ENCODE measurements at regions not wholly inside any gene's neighbourhood (a gene's known extent, or its start where the extent isn't known, plus 50 kb on each side); places are given as distances from the start of the nearest gene placed in this dataset.
A peak's percentile ranks its signal among the peaks of the same experiment; 100 is the strongest.

- H3K23ac ChIP-seq (ENCODE audit: low read length): no peak overlapping the region
- no peaks in the 10 kb centered on the region for H3K27me3 ChIP-seq (ENCODE audit: insufficient read depth, low read length, poor library complexity)
- no peak overlapping the region for H2AK5ac ChIP-seq (ENCODE audit: low read length)
- H3K79me2 ChIP-seq (ENCODE audit: control insufficient read depth, insufficient read depth, low read length): no peaks in the 10 kb centered on the region
- no peak overlapping the region for H3K4ac ChIP-seq (ENCODE audit: low read depth, low read length)
- no peak overlapping the region for H4K8ac ChIP-seq (ENCODE audit: low read depth, low read length)
- no peak for DNase-seq
- no peak overlapping the region for H3K18ac ChIP-seq (ENCODE audit: low read length)
- H2BK120ac ChIP-seq (ENCODE audit: low read depth, low read length): no peak overlapping the region
- no peaks in the 10 kb centered on the region for H3K79me1 ChIP-seq (ENCODE audit: low read length)
- no peak overlapping the region for H2BK5ac ChIP-seq (ENCODE audit: low read length)
- no peak overlapping the region for H3K9ac ChIP-seq (ENCODE audit: low read length)
- no peak overlapping the region for H3K56ac ChIP-seq (ENCODE audit: low read length)
- H3K4me1 ChIP-seq (ENCODE audit: control insufficient read depth, low read depth, low read length): no peaks in the 10 kb centered on the region
- H4K5ac ChIP-seq (ENCODE audit: low read length): no peak overlapping the region
- H3K4me2 ChIP-seq (ENCODE audit: low read length): no peak overlapping the region
- no peak overlapping the region for H3K27ac ChIP-seq (ENCODE audit: low read depth, low read length)
- WGBS (ENCODE audit: extremely low coverage, insufficient coverage, low lambda C conversion rate): no CpG with 5 or more reads among the region's 3 CpGs
- H3K36me3 ChIP-seq (ENCODE audit: control insufficient read depth, insufficient read depth, low read length): no peaks in the 10 kb centered on the region
- H3K4me3 ChIP-seq (ENCODE audit: low read length): no peak overlapping the region
- no peak overlapping the region for H2BK15ac ChIP-seq (replicated peaks; ENCODE audit: low read depth)
These were observed 511.9 kb upstream of the KLF12 start for GRCh38 chr13:74646091-74646490.

- Histone ChIP-seq H3K27me3 (ENCODE audit: insufficient read depth, low read length, poor library complexity) (no peaks in the 10 kb centered on the region), H3K4me1 (ENCODE audit: control insufficient read depth, low read depth, low read length) (no peaks in the 10 kb centered on the region), H3K4me2 (ENCODE audit: low read length) (no peak overlapping the region), H3K23ac (ENCODE audit: low read length) (no peak overlapping the region), H2BK15ac (replicated peaks; ENCODE audit: low read depth) (no peak overlapping the region), H3K27ac (ENCODE audit: low read depth, low read length) (no peak overlapping the region), H2BK5ac (ENCODE audit: low read length) (no peak overlapping the region), H2BK120ac (ENCODE audit: low read depth, low read length) (no peak overlapping the region), H4K5ac (ENCODE audit: low read length) (no peak overlapping the region), H3K4ac (ENCODE audit: low read depth, low read length) (no peak overlapping the region), H3K4me3 (ENCODE audit: low read length) (no peak overlapping the region), H3K56ac (ENCODE audit: low read length) (no peak overlapping the region), H3K79me1 (ENCODE audit: low read length) (no peaks in the 10 kb centered on the region), H3K9ac (ENCODE audit: low read length) (no peak overlapping the region), H3K36me3 (ENCODE audit: control insufficient read depth, insufficient read depth, low read length) (no peaks in the 10 kb centered on the region), H2AK5ac (ENCODE audit: low read length) (no peak overlapping the region), H3K79me2 (ENCODE audit: control insufficient read depth, insufficient read depth, low read length) (no peaks in the 10 kb centered on the region), H3K18ac (ENCODE audit: low read length) (no peak overlapping the region), H4K8ac (ENCODE audit: low read depth, low read length) (no peak overlapping the region)
- DNase-seq: no peak
These were observed 511.4 kb upstream of the KLF12 start for GRCh38 chr13:74645586-74645985.

GRCh38 chr13:74644229-74644628, 510.0 kb upstream of the KLF12 start:
- DNase-seq: peak; percentile 6
- Histone ChIP-seq H3K4me3 (ENCODE audit: low read length) (no peak overlapping the region), H3K27me3 (ENCODE audit: insufficient read depth, low read length, poor library complexity) (no peaks in the 10 kb centered on the region), H4K8ac (ENCODE audit: low read depth, low read length) (no peak overlapping the region), H3K36me3 (ENCODE audit: control insufficient read depth, insufficient read depth, low read length) (no peaks in the 10 kb centered on the region), H2BK5ac (ENCODE audit: low read length) (no peak overlapping the region), H3K23ac (ENCODE audit: low read length) (no peak overlapping the region), H2BK120ac (ENCODE audit: low read depth, low read length) (no peak overlapping the region), H3K18ac (ENCODE audit: low read length) (no peak overlapping the region), H3K27ac (ENCODE audit: low read depth, low read length) (no peak overlapping the region), H3K4ac (ENCODE audit: low read depth, low read length) (no peak overlapping the region), H3K56ac (ENCODE audit: low read length) (no peak overlapping the region), H3K79me2 (ENCODE audit: control insufficient read depth, insufficient read depth, low read length) (no peaks in the 10 kb centered on the region), H3K4me1 (ENCODE audit: control insufficient read depth, low read depth, low read length) (no peaks in the 10 kb centered on the region), H3K79me1 (ENCODE audit: low read length) (no peaks in the 10 kb centered on the region), H2BK15ac (replicated peaks; ENCODE audit: low read depth) (no peak overlapping the region), H2AK5ac (ENCODE audit: low read length) (no peak overlapping the region), H4K5ac (ENCODE audit: low read length) (no peak overlapping the region), H3K4me2 (ENCODE audit: low read length) (no peak overlapping the region), H3K9ac (ENCODE audit: low read length) (no peak overlapping the region)
- WGBS (ENCODE audit: extremely low coverage, insufficient coverage, low lambda C conversion rate): no CpG with 5 or more reads among the region's 1 CpG

- Histone ChIP-seq H3K27me3 (ENCODE audit: insufficient read depth, low read length, poor library complexity) (no peaks in the 10 kb centered on the region), H3K4me1 (ENCODE audit: control insufficient read depth, low read depth, low read length) (no peaks in the 10 kb centered on the region), H3K4me2 (ENCODE audit: low read length) (no peak overlapping the region), H4K8ac (ENCODE audit: low read depth, low read length) (no peak overlapping the region), H3K27ac (ENCODE audit: low read depth, low read length) (no peak overlapping the region), H3K56ac (ENCODE audit: low read length) (no peak overlapping the region), H4K5ac (ENCODE audit: low read length) (no peak overlapping the region), H3K23ac (ENCODE audit: low read length) (no peak overlapping the region), H2AK5ac (ENCODE audit: low read length) (no peak overlapping the region), H2BK5ac (ENCODE audit: low read length) (no peak overlapping the region), H3K18ac (ENCODE audit: low read length) (no peak overlapping the region), H3K4ac (ENCODE audit: low read depth, low read length) (no peak overlapping the region), H2BK120ac (ENCODE audit: low read depth, low read length) (no peak overlapping the region), H2BK15ac (replicated peaks; ENCODE audit: low read depth) (no peak overlapping the region), H3K79me1 (ENCODE audit: low read length) (no peaks in the 10 kb centered on the region), H3K36me3 (ENCODE audit: control insufficient read depth, insufficient read depth, low read length) (no peaks in the 10 kb centered on the region), H3K4me3 (ENCODE audit: low read length) (no peak overlapping the region), H3K9ac (ENCODE audit: low read length) (no peak overlapping the region), H3K79me2 (ENCODE audit: control insufficient read depth, insufficient read depth, low read length) (no peaks in the 10 kb centered on the region)
- WGBS (ENCODE audit: extremely low coverage, insufficient coverage, low lambda C conversion rate): no CpG with 5 or more reads among the region's 4 CpGs
- no peak for DNase-seq
These were observed 507.4 kb upstream of the KLF12 start for GRCh38 chr13:74641586-74641985.

GRCh38 chr13:74633734-74634133, 499.5 kb upstream of the KLF12 start:
- Histone ChIP-seq H3K27ac (ENCODE audit: low read depth, low read length) (no peak overlapping the region), H3K4me1 (ENCODE audit: control insufficient read depth, low read depth, low read length) (no peaks in the 10 kb centered on the region), H3K56ac (ENCODE audit: low read length) (no peak overlapping the region), H3K4me3 (ENCODE audit: low read length) (no peak overlapping the region), H3K79me1 (ENCODE audit: low read length) (no peaks in the 10 kb centered on the region), H2BK120ac (ENCODE audit: low read depth, low read length) (no peak overlapping the region), H2AK5ac (ENCODE audit: low read length) (no peak overlapping the region), H3K9ac (ENCODE audit: low read length) (no peak overlapping the region), H4K8ac (ENCODE audit: low read depth, low read length) (no peak overlapping the region), H3K79me2 (ENCODE audit: control insufficient read depth, insufficient read depth, low read length) (no peaks in the 10 kb centered on the region), H4K5ac (ENCODE audit: low read length) (no peak overlapping the region), H2BK15ac (replicated peaks; ENCODE audit: low read depth) (no peak overlapping the region), H3K4ac (ENCODE audit: low read depth, low read length) (no peak overlapping the region), H2BK5ac (ENCODE audit: low read length) (no peak overlapping the region), H3K4me2 (ENCODE audit: low read length) (no peak overlapping the region), H3K27me3 (ENCODE audit: insufficient read depth, low read length, poor library complexity) (no peaks in the 10 kb centered on the region), H3K18ac (ENCODE audit: low read length) (no peak overlapping the region), H3K23ac (ENCODE audit: low read length) (no peak overlapping the region), H3K36me3 (ENCODE audit: control insufficient read depth, insufficient read depth, low read length) (no peaks in the 10 kb centered on the region)
- no CpG with 5 or more reads among the region's 2 CpGs for WGBS (ENCODE audit: extremely low coverage, insufficient coverage, low lambda C conversion rate)
- no peak for DNase-seq

- H3K4ac ChIP-seq (ENCODE audit: low read depth, low read length): no peak overlapping the region
- no peak overlapping the region for H2BK15ac ChIP-seq (replicated peaks; ENCODE audit: low read depth)
- H3K27me3 ChIP-seq (ENCODE audit: insufficient read depth, low read length, poor library complexity): no peaks in the 10 kb centered on the region
- no peak overlapping the region for H3K23ac ChIP-seq (ENCODE audit: low read length)
- H4K5ac ChIP-seq (ENCODE audit: low read length): no peak overlapping the region
- H3K9ac ChIP-seq (ENCODE audit: low read length): no peak overlapping the region
- DNase-seq: no peak
- no peak overlapping the region for H2BK5ac ChIP-seq (ENCODE audit: low read length)
- H2BK120ac ChIP-seq (ENCODE audit: low read depth, low read length): no peak overlapping the region
- no peaks in the 10 kb centered on the region for H3K4me1 ChIP-seq (ENCODE audit: control insufficient read depth, low read depth, low read length)
- H3K56ac ChIP-seq (ENCODE audit: low read length): no peak overlapping the region
- no peak overlapping the region for H2AK5ac ChIP-seq (ENCODE audit: low read length)
- no peak overlapping the region for H3K18ac ChIP-seq (ENCODE audit: low read length)
- H3K4me3 ChIP-seq (ENCODE audit: low read length): no peak overlapping the region
- H3K36me3 ChIP-seq (ENCODE audit: control insufficient read depth, insufficient read depth, low read length): no peaks in the 10 kb centered on the region
- WGBS (ENCODE audit: extremely low coverage, insufficient coverage, low lambda C conversion rate): no CpG with 5 or more reads among the region's 3 CpGs
- no peaks in the 10 kb centered on the region for H3K79me2 ChIP-seq (ENCODE audit: control insufficient read depth, insufficient read depth, low read length)
- no peak overlapping the region for H3K27ac ChIP-seq (ENCODE audit: low read depth, low read length)
- H4K8ac ChIP-seq (ENCODE audit: low read depth, low read length): no peak overlapping the region
- H3K79me1 ChIP-seq (ENCODE audit: low read length): no peaks in the 10 kb centered on the region
- H3K4me2 ChIP-seq (ENCODE audit: low read length): no peak overlapping the region
These were observed 495.8 kb upstream of the KLF12 start for GRCh38 chr13:74629985-74630384.
